ENCODE measurements at regions not wholly inside any gene's neighbourhood (a gene's known extent, or its start where the extent isn't known, plus 50 kb on each side); places are given as distances from the start of the nearest gene placed in this dataset.

- ChIA-PET POLR2A (no interaction called here), CTCF (no interaction called here)
- ATAC-seq (no peak), DNase-seq (ENCODE audit: low spot score) (no peak)
- H3K9me3 Mint-ChIP-seq, result peaks cover 5% of the 10 kb centered on the region
- no peak overlapping the region for H3K4me3 Mint-ChIP-seq
- TF ChIP-seq, protein P1, sequence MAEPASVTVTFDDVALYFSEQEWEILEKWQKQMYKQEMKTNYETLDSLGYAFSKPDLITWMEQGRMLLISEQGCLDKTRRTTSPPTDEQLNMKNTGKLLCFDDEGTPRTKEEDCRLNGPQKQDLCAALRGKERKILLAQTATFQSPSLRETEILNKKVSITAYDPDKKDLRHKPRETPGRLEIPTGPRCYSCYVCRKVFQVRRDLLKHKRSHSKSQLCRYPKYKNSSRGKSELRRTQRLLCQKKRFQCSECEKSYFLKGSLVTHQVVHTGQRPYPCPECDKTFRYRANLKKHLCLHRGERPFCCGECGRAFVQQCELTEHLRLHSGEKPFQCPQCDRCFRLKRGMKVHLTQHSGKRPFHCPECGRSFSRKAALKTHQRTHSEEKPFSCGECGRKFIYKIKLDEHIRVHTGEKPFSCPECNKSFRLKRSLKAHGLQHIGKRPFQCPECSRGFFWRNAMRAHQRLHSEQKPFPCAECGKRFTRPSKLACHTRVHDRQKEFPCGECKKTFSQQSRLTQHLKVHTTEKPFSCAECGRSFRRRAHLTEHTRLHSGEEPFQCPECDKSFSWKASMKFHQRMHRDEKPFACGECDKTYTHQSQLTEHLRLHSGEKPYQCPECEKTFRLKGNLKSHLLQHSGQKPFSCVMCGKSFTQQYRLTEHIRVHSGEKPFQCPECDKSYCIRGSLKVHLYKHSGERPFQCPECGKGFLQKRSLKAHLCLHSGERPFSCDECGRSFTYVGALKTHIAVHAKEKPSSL (CRISPR knock-in tag; conservative IDR thresholded peaks at IDR 0.05), result no peak
- TF ChIP-seq E2F5 (CRISPR knock-in tag; IDR thresholded peaks at IDR 0.05) (no peak), ZNF317 (CRISPR knock-in tag; IDR thresholded peaks at IDR 0.05; ENCODE audit: borderline replicate concordance, low read depth) (no peak), GTF2I (CRISPR knock-in tag; conservative IDR thresholded peaks at IDR 0.05) (no peak), ATF3 (CRISPR knock-in tag; conservative IDR thresholded peaks at IDR 0.05) (no peak), MXD4 (CRISPR knock-in tag; IDR thresholded peaks at IDR 0.05; ENCODE audit: borderline replicate concordance) (no peak), SMAD4 (CRISPR knock-in tag; IDR thresholded peaks at IDR 0.05) (no peak), TEAD4 (CRISPR knock-in tag; IDR thresholded peaks at IDR 0.05) (no peak), NR1H2 (CRISPR knock-in tag; IDR thresholded peaks at IDR 0.05) (no peak), CTCF (IDR thresholded peaks at IDR 0.05) (no peak), ZNF121 (CRISPR knock-in tag; IDR thresholded peaks at IDR 0.05) (no peak), OVOL2 (CRISPR knock-in tag; IDR thresholded peaks at IDR 0.05; ENCODE audit: borderline replicate concordance) (no peak)
- TF ChIP-seq, protein P2, sequence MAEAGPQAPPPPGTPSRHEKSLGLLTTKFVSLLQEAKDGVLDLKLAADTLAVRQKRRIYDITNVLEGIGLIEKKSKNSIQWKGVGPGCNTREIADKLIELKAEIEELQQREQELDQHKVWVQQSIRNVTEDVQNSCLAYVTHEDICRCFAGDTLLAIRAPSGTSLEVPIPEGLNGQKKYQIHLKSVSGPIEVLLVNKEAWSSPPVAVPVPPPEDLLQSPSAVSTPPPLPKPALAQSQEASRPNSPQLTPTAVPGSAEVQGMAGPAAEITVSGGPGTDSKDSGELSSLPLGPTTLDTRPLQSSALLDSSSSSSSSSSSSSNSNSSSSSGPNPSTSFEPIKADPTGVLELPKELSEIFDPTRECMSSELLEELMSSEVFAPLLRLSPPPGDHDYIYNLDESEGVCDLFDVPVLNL (CRISPR knock-in tag; IDR thresholded peaks at IDR 0.05; ENCODE audit: borderline replicate concordance, low read depth), result no peak
- TF ChIP-seq, protein P3, sequence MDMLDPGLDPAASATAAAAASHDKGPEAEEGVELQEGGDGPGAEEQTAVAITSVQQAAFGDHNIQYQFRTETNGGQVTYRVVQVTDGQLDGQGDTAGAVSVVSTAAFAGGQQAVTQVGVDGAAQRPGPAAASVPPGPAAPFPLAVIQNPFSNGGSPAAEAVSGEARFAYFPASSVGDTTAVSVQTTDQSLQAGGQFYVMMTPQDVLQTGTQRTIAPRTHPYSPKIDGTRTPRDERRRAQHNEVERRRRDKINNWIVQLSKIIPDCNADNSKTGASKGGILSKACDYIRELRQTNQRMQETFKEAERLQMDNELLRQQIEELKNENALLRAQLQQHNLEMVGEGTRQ (CRISPR knock-in tag; IDR thresholded peaks at IDR 0.05), result no peak
- H3K36me3 Mint-ChIP-seq, result peaks cover 4% of the 10 kb centered on the region; the same call in 1 of the 2 replicates
- no peaks in the 10 kb centered on the region for H3K27me3 Mint-ChIP-seq (ENCODE audit: low read depth)
- no peak overlapping the region for H3K27ac Mint-ChIP-seq
- H3K4me1 Mint-ChIP-seq, result peaks cover 15% of the 10 kb centered on the region
Observed at GRCh38 chr6:22888163-22888752, 318.9 kb downstream of the HDGFL1 start.

DNA sequence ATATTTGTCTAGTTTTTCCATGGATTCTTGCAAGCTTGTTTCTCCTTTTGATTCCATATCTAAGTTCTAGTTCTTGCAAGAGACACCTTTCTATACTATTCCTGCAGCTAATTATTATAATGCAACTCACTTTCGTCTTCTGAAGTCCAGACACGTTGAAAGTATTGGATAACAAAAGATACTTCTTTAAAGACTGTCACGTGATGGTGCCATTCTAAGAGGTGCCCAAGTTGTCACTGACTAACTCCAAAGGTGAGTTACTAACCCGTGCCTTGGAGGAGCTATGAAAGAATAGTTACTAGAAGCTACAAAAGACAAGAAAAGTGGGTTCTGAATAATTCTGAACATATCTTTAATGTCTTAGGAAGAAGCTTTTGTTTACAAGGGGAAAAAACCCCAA is 322.6 kb downstream of the HDGFL1 start:
- Mint-ChIP-seq H3K27me3 (ENCODE audit: low read depth) (no peaks in the 10 kb centered on the region), H3K4me3 (no peak overlapping the region), H3K27ac (no peak overlapping the region), H3K36me3 (no peaks in the 10 kb centered on the region), H3K9me3 (no peaks in the 10 kb centered on the region), H3K4me1 (peaks cover 17% of the 10 kb centered on the region)
- DNase-seq (ENCODE audit: low spot score), result no peak
- CTCF ChIA-PET, result no interaction called here
- ATAC-seq, result no peak
- POLR2A ChIA-PET, result interaction anchor here (0.6 kb wide), 1 partner anchor 1191 kb away, joined by 5 read pairs; no protein-coding TSS in a partner anchor
- TF ChIP-seq EMX1 (CRISPR knock-in tag; IDR thresholded peaks at IDR 0.05) (no peak), NR2C2 (CRISPR knock-in tag; IDR thresholded peaks at IDR 0.05) (no peak), NR3C1 (CRISPR knock-in tag; conservative IDR thresholded peaks at IDR 0.05; ENCODE audit: low read depth) (no peak), ZMAT4 (CRISPR knock-in tag; IDR thresholded peaks at IDR 0.05) (no peak), ZNF423 (CRISPR knock-in tag; IDR thresholded peaks at IDR 0.05) (no peak), CBFB (CRISPR knock-in tag; IDR thresholded peaks at IDR 0.05; ENCODE audit: low read depth) (no peak), MLX (CRISPR knock-in tag; IDR thresholded peaks at IDR 0.05) (no peak), HMGA2 (CRISPR knock-in tag; IDR thresholded peaks at IDR 0.05) (no peak), KAT7 (CRISPR knock-in tag; IDR thresholded peaks at IDR 0.05; ENCODE audit: borderline replicate concordance) (no peak)
- TF ChIP-seq, protein P4, sequence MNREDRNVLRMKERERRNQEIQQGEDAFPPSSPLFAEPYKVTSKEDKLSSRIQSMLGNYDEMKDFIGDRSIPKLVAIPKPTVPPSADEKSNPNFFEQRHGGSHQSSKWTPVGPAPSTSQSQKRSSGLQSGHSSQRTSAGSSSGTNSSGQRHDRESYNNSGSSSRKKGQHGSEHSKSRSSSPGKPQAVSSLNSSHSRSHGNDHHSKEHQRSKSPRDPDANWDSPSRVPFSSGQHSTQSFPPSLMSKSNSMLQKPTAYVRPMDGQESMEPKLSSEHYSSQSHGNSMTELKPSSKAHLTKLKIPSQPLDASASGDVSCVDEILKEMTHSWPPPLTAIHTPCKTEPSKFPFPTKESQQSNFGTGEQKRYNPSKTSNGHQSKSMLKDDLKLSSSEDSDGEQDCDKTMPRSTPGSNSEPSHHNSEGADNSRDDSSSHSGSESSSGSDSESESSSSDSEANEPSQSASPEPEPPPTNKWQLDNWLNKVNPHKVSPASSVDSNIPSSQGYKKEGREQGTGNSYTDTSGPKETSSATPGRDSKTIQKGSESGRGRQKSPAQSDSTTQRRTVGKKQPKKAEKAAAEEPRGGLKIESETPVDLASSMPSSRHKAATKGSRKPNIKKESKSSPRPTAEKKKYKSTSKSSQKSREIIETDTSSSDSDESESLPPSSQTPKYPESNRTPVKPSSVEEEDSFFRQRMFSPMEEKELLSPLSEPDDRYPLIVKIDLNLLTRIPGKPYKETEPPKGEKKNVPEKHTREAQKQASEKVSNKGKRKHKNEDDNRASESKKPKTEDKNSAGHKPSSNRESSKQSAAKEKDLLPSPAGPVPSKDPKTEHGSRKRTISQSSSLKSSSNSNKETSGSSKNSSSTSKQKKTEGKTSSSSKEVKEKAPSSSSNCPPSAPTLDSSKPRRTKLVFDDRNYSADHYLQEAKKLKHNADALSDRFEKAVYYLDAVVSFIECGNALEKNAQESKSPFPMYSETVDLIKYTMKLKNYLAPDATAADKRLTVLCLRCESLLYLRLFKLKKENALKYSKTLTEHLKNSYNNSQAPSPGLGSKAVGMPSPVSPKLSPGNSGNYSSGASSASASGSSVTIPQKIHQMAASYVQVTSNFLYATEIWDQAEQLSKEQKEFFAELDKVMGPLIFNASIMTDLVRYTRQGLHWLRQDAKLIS (CRISPR knock-in tag; IDR thresholded peaks at IDR 0.05; ENCODE audit: borderline replicate concordance), result no peak
